CD4-positive, alpha-beta T cell treated with Interleukin-10 for 1 hour (primary cell): ENCODE measurements at regions not wholly inside any gene's neighbourhood (a gene's known extent, or its start where the extent isn't known, plus 50 kb on each side); places are given as distances from the start of the nearest gene placed in this dataset.
"Not testable (repeated sequence)": the region's sequence is repeated elsewhere in the genome, so short reads cannot be mapped to it uniquely, and the experiment has no call there.

ENCODE experiments used
- DNase-seq: peaks from one replicate; pipeline ENCODE4 v3.0.0-alpha.2; 2020

GRCh38 chr6:14877758-14878157 lies 368.1 kb upstream of the JARID2 start:
- no peak for DNase-seq

- no peak for DNase-seq
Observed at GRCh38 chr6:14880052-14880451, 365.8 kb upstream of the JARID2 start.

- no peak for DNase-seq
Observed at GRCh38 chr6:14880677-14881076, 365.2 kb upstream of the JARID2 start.

GRCh38 chr6:14881398-14881797 lies 364.5 kb upstream of the JARID2 start:
- no peak for DNase-seq

- no peak for DNase-seq
Observed at GRCh38 chr6:14882394-14883026, 363.4 kb upstream of the JARID2 start.

- no peak for DNase-seq
Observed at GRCh38 chr6:14883921-14884320, 361.9 kb upstream of the JARID2 start.

GRCh38 chr6:14885498-14885897 lies 360.4 kb upstream of the JARID2 start:
- no peak for DNase-seq

GRCh38 chr6:14887181-14887580 lies 358.7 kb upstream of the JARID2 start:
- no peak for DNase-seq

GRCh38 chr6:14887986-14888574 lies 357.8 kb upstream of the JARID2 start:
- DNase-seq, result no peak

GRCh38 chr6:14888575-14889000 lies 357.3 kb upstream of the JARID2 start:
- no peak for DNase-seq

- DNase-seq, result no peak
Observed at GRCh38 chr6:14889188-14889587, 356.7 kb upstream of the JARID2 start.

GRCh38 chr6:14889611-14890593 lies 356.0 kb upstream of the JARID2 start:
- DNase-seq, result no peak

GRCh38 chr6:14891820-14892375 lies 354.0 kb upstream of the JARID2 start:
- DNase-seq, result not testable (repeated sequence)

- no peak for DNase-seq
Observed at GRCh38 chr6:14894105-14894504, 351.8 kb upstream of the JARID2 start.

- DNase-seq, result no peak
Observed at GRCh38 chr6:14896475-14896874, 349.4 kb upstream of the JARID2 start.

GRCh38 chr6:14897831-14898230 lies 348.0 kb upstream of the JARID2 start:
- DNase-seq, result no peak

- not testable (repeated sequence) for DNase-seq
Observed at GRCh38 chr6:14899441-14899840, 346.4 kb upstream of the JARID2 start.

- DNase-seq, result no peak
Observed at GRCh38 chr6:14900919-14901318, 344.9 kb upstream of the JARID2 start.

- no peak for DNase-seq
Observed at GRCh38 chr6:14903176-14904038, 342.5 kb upstream of the JARID2 start.

- no peak for DNase-seq
Observed at GRCh38 chr6:14905201-14905600, 340.7 kb upstream of the JARID2 start.

- DNase-seq, result no peak
Observed at GRCh38 chr6:14906621-14907020, 339.2 kb upstream of the JARID2 start.
